ENCODE measurements at regions not wholly inside any gene's neighbourhood (a gene's known extent, or its start where the extent isn't known, plus 50 kb on each side); places are given as distances from the start of the nearest gene placed in this dataset.

DNA sequence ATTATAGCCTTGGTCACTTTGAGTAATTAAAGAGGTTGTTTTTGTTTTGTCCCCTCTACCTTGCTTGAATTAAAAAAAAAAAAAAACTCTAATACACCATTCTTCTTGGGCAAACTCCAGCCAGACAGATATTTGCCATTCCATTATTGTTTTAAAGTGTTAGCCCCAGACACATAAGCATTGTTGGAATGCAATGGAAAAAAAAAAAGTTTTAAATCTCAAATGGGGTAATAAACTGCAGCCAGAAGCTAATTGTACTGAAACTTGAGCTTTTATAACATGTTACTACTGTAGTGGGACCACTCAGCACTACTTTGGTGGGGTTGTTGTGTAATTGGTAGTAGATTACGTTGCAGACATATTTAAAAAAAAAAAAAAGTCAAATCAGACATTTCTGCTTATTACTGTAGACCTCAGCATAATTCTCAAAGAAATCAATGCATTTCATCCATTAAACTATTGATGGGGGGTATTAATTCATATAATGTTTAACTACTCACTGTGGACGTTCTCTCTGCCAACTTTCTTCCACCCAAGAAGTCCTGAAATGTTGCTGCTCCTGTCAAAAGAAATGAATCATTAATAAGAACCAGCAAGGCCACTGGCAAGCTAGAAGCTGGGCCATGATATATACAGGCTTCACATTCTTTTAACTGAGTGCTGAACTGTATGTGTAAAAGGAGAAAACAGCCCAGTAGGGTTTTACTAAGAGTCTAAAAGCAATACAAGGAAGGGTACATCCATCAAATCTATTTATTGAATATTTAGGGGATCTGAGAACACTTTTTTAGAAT is 626.6 kb upstream of the SOX9 start:
- no peak overlapping the region for H3K27ac Mint-ChIP-seq (ENCODE audit: unreplicated experiment)
- H3K36me3 Mint-ChIP-seq (ENCODE audit: unreplicated experiment): no peaks in the 10 kb centered on the region
- no peak overlapping the region for H3K4me3 Mint-ChIP-seq (ENCODE audit: unreplicated experiment)
- TF ChIP-seq, protein P1, sequence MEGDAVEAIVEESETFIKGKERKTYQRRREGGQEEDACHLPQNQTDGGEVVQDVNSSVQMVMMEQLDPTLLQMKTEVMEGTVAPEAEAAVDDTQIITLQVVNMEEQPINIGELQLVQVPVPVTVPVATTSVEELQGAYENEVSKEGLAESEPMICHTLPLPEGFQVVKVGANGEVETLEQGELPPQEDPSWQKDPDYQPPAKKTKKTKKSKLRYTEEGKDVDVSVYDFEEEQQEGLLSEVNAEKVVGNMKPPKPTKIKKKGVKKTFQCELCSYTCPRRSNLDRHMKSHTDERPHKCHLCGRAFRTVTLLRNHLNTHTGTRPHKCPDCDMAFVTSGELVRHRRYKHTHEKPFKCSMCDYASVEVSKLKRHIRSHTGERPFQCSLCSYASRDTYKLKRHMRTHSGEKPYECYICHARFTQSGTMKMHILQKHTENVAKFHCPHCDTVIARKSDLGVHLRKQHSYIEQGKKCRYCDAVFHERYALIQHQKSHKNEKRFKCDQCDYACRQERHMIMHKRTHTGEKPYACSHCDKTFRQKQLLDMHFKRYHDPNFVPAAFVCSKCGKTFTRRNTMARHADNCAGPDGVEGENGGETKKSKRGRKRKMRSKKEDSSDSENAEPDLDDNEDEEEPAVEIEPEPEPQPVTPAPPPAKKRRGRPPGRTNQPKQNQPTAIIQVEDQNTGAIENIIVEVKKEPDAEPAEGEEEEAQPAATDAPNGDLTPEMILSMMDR (IDR thresholded peaks at IDR 0.05; ENCODE audit: partially characterized antibody, unreplicated experiment): no peak
- H3K27me3 Mint-ChIP-seq (ENCODE audit: unreplicated experiment): peaks cover 2% of the 10 kb centered on the region
- H3K4me1 Mint-ChIP-seq (ENCODE audit: low read depth, unreplicated experiment): no peaks in the 10 kb centered on the region
- H3K9me3 Mint-ChIP-seq (ENCODE audit: unreplicated experiment): no peaks in the 10 kb centered on the region
- no peak for DNase-seq

DNA sequence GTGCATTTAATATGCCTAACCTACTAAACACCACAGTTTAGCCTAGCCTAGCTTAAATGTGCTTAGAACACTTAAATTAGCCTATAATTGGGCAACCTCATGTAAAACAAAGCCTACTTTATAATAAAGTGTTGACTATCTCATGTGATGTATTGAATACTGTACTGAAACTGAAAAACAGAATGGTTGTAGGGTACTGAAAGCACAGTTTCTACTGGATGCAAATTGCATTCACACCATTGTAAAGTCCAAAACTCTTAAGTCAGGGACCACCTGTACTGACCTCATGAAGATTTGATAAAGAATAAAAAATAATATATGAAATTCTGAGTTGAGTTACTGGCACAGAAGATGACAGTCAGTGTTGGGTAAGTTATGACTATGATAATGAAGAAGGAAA is 625.4 kb upstream of the SOX9 start:
- H3K36me3 Mint-ChIP-seq (ENCODE audit: unreplicated experiment): no peaks in the 10 kb centered on the region

DNA sequence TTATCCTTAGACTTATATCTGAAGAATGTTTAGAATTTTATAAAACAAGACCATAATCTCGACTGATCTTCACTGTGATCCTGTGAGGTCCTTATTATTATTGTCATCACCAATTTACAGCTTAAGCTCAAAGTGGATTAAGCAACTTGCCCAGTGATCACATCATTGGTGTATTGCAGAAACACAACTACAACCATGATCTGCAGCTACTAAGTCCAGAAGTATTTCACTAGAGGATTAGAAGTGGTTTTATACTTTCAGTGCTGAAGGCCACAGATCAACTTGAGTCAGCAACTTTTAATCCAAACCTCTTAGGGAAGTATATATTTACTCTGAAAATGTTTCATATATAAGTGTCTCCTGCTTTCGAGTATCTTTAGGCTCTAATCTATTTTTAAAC is 624.3 kb upstream of the SOX9 start:
- Mint-ChIP-seq H3K27me3 (ENCODE audit: unreplicated experiment) (peaks cover 2% of the 10 kb centered on the region), H3K4me1 (ENCODE audit: low read depth, unreplicated experiment) (peaks cover 2% of the 10 kb centered on the region), H3K27ac (ENCODE audit: unreplicated experiment) (no peak overlapping the region), H3K36me3 (ENCODE audit: unreplicated experiment) (no peaks in the 10 kb centered on the region), H3K9me3 (ENCODE audit: unreplicated experiment) (no peaks in the 10 kb centered on the region), H3K4me3 (ENCODE audit: unreplicated experiment) (no peak overlapping the region)
- no peak for DNase-seq
- TF ChIP-seq, protein P1 (IDR thresholded peaks at IDR 0.05; ENCODE audit: partially characterized antibody, unreplicated experiment): no peak

More for the DNA sequence above, 625.4 kb upstream of the SOX9 start:
- no peaks in the 10 kb centered on the region for H3K9me3 Mint-ChIP-seq (ENCODE audit: unreplicated experiment)
- no peaks in the 10 kb centered on the region for H3K4me1 Mint-ChIP-seq (ENCODE audit: low read depth, unreplicated experiment)
- no peak overlapping the region for H3K27ac Mint-ChIP-seq (ENCODE audit: unreplicated experiment)
- H3K27me3 Mint-ChIP-seq (ENCODE audit: unreplicated experiment): peaks cover 2% of the 10 kb centered on the region
- no peak for DNase-seq
- TF ChIP-seq, protein P1 (IDR thresholded peaks at IDR 0.05; ENCODE audit: partially characterized antibody, unreplicated experiment): no peak
- H3K4me3 Mint-ChIP-seq (ENCODE audit: unreplicated experiment): no peak overlapping the region

DNA sequence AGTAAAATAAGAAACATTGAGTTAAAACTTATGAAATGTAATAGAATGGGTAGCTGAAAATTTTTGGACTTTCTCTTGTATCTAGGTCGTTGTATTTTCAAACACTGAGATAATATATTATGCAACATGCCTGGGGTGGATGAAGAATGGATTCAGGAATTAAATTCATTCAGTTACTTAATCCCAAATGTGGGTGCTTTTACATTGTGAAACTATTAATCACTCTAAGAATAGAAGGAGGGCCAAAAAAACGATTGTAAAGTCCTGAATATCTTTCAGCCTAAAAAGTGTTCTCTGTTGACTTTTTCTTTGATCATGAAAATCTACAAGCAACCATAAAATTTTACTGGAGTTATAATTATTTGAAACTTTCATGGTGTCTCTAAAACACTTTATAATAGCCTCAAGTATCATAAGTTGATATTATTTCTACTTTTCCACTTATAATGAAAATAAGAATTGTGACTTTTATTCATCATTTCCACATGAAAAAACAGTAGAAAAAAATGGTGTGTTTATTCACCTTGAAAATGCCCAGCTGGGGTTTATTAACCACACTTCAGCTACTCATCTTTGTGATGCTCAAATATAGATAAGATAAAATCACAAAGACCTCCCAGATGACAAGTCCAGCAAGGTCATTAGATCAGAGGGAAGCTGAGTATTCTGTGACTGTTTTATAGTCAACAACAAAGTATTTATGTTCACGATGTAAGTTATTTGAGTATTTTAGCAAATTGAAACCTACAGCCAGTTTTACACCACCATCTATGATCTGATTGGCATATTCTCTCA is 619.9 kb upstream of the SOX9 start:
- Mint-ChIP-seq H3K27ac (ENCODE audit: unreplicated experiment) (no peak overlapping the region), H3K9me3 (ENCODE audit: unreplicated experiment) (no peaks in the 10 kb centered on the region)
- TF ChIP-seq, protein P1 (IDR thresholded peaks at IDR 0.05; ENCODE audit: partially characterized antibody, unreplicated experiment): no peak

DNA sequence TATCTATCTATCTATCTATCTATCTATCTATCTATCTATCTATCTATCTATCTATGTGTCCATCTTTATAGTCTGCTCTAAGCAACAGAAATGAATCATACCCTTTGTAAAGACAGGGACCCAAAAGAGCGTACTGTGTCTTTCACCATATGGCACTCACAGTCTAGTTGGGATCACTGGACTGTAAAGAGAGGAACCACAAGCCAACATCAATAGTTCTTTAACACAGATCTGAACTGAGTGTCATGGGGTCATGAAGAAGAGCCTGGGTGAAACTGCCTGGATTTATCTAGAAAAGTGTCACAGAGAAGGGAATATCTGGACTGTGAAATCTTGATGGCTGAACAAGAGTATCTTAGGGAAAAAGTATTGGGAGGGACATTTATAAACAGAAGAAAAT is 619.1 kb upstream of the SOX9 start:
- no peak overlapping the region for H3K4me3 Mint-ChIP-seq (ENCODE audit: unreplicated experiment)
- no peaks in the 10 kb centered on the region for H3K27me3 Mint-ChIP-seq (ENCODE audit: unreplicated experiment)
- H3K36me3 Mint-ChIP-seq (ENCODE audit: unreplicated experiment): no peaks in the 10 kb centered on the region
- no peak for DNase-seq
- no peaks in the 10 kb centered on the region for H3K9me3 Mint-ChIP-seq (ENCODE audit: unreplicated experiment)
- H3K27ac Mint-ChIP-seq (ENCODE audit: unreplicated experiment): no peak overlapping the region
- TF ChIP-seq, protein P1 (IDR thresholded peaks at IDR 0.05; ENCODE audit: partially characterized antibody, unreplicated experiment): no peak
- H3K4me1 Mint-ChIP-seq (ENCODE audit: low read depth, unreplicated experiment): peaks cover 5% of the 10 kb centered on the region

More for the DNA sequence above, 619.9 kb upstream of the SOX9 start:
- no peak for DNase-seq
- no peaks in the 10 kb centered on the region for H3K36me3 Mint-ChIP-seq (ENCODE audit: unreplicated experiment)
- H3K27me3 Mint-ChIP-seq (ENCODE audit: unreplicated experiment): no peaks in the 10 kb centered on the region
- peaks cover 5% of the 10 kb centered on the region for H3K4me1 Mint-ChIP-seq (ENCODE audit: low read depth, unreplicated experiment)
- H3K4me3 Mint-ChIP-seq (ENCODE audit: unreplicated experiment): no peak overlapping the region

All from glutamatergic neuron (in vitro differentiated cells).